Ovary (tissue), 7 donors: ENCODE measurements at regions not wholly inside any gene's neighbourhood (a gene's known extent, or its start where the extent isn't known, plus 50 kb on each side); places are given as distances from the start of the nearest gene placed in this dataset.

Source experiments
- DNase-seq, 5 donors: peaks; one replicate each; pipeline ENCODE4 v3.0.0-alpha.2; 2019 to 2020
- H3K27ac ChIP-seq, 2 donors: fragments of 200-600 bp; one replicate each; pipeline versions ENCODE4 v1.5.1 to v1.8.0; 2019 to 2022
- H3K27me3 ChIP-seq: fragments of 200-600 bp; one replicate; pipeline ENCODE4 v1.8.0; 2022
- H3K36me3 ChIP-seq: fragments of 200-600 bp; sonication (generic); one replicate; pipeline ENCODE4 v1.5.1; 2019
- H3K4me1 ChIP-seq: one replicate; pipeline ENCODE4 v1.8.1; 2013; ENCODE audit warnings: mild to moderate bottlenecking, moderate library complexity; ENCODE audit not compliant: insufficient read depth
- H3K4me3 ChIP-seq: fragments of 200-600 bp; sonication (generic); one replicate; pipeline ENCODE4 v1.5.1; 2017
- H3K9me3 ChIP-seq, 2 donors: fragments of 200-600 bp in 1 of 2; sonication (generic) in 1 of 2; one replicate each; pipeline versions ENCODE4 v1.5.1 to v1.8.1; 2013 to 2019; ENCODE audit warnings: mild to moderate bottlenecking in 1 of 2, moderate library complexity in 1 of 2
- CTCF ChIP-seq, 3 donors: fragments of 450-650 bp in 2 of 3; fragments of 200-600 bp in 1 of 3; IDR thresholded peaks; one replicate each; pipeline versions ENCODE4 v1.5.1 to v1.8.0; 2016 to 2022; ENCODE audit warnings: antibody characterized with exemption in 3 of 3, mild to moderate bottlenecking in 1 of 3
- EP300 ChIP-seq: sonication (generic); formaldehyde crosslinking; IDR thresholded peaks from one replicate; pipeline ENCODE4 v1.6.1; 2017; ENCODE audit warnings: antibody characterized with exemption
- POLR2A ChIP-seq: fragments of 450-650 bp; IDR thresholded peaks from one replicate; pipeline ENCODE4 v1.6.1; 2017; ENCODE audit warnings: antibody characterized with exemption, mild to moderate bottlenecking, moderate library complexity
- WGBS, 3 donors: extraction: QIAGEN DNeasy Blood & Tissue Kit in 1 of 3; methylation state at CpG; one replicate each; pipeline versions ENCODE4 v1.1.5 to v1.1.7; 2013 to 2017; 5-methylcytosine and 5-hydroxymethylcytosine counted together
- intact Hi-C, 4 donors: fragments of 100-400 bp; cut with DNase I; formaldehyde crosslinking; loops; one replicate each; pipeline versions ENCODE4 v1.11.0 to v1.15.1; 2022 to 2023
- donor health status: DM: no; HTN: no; CAD: no; lungs with moderate emphysema.
- donor health status: DM: no; HTN: no; CAD: no.
- donor health status: Bipolar disorder and iron deficiency.
- donor health status: DM: no; HTN: no; CAD: no.
- donor health status: DM: yes; HTN: yes; CAD: no.

GRCh38 chr1:14102180-14102579 is 402.2 kb downstream of the PRDM2 start:
- Histone ChIP-seq H3K4me1 (no peaks in the 10 kb centered on the region), H3K4me3 (no peak overlapping the region), H3K27ac (no peak overlapping the region), H3K36me3 (no peaks in the 10 kb centered on the region), H3K27me3 (no peaks in the 10 kb centered on the region), H3K9me3 (no peaks in the 10 kb centered on the region)
- WGBS, 3 donors, result 83 to 93% (median 92%) methylated on average over 9 of the region's 9 CpGs
- intact Hi-C loops, result no loop called here
- TF ChIP-seq POLR2A (no peak), CTCF (IDR thresholded peaks at IDR 0.05) (no peak), EP300 (no peak)
- no peak for DNase-seq

- Histone ChIP-seq H3K27me3 (no peaks in the 10 kb centered on the region), H3K36me3 (no peaks in the 10 kb centered on the region), H3K4me1 (no peaks in the 10 kb centered on the region), H3K27ac (no peak overlapping the region), H3K9me3 (no peaks in the 10 kb centered on the region), H3K4me3 (no peak overlapping the region)
- TF ChIP-seq EP300 (no peak), CTCF (IDR thresholded peaks at IDR 0.05) (no peak), POLR2A (no peak)
- DNase-seq, result no peak
- intact Hi-C loops, result no loop called here
- 70 to 82% (median 81%) methylated on average over 7 of the region's 7 CpGs for WGBS, 3 donors
These were observed 404.0 kb downstream of the PRDM2 start for GRCh38 chr1:14103878-14104430.

- TF ChIP-seq POLR2A (no peak), CTCF (IDR thresholded peaks at IDR 0.05) (no peak), EP300 (no peak)
- Histone ChIP-seq H3K27me3 (no peaks in the 10 kb centered on the region), H3K27ac (no peak overlapping the region), H3K36me3 (no peaks in the 10 kb centered on the region), H3K9me3 (no peaks in the 10 kb centered on the region), H3K4me3 (no peak overlapping the region), H3K4me1 (no peaks in the 10 kb centered on the region)
- no peak for DNase-seq
- intact Hi-C loops, result no loop called here
- WGBS, 3 donors, result 30 to 52% (median 45%) methylated on average over 2 of the region's 2 CpGs
These were observed 406.1 kb downstream of the PRDM2 start for GRCh38 chr1:14106126-14106525.

- H3K27me3 ChIP-seq, result no peaks in the 10 kb centered on the region
- H3K4me1 ChIP-seq, result no peaks in the 10 kb centered on the region
- DNase-seq, result no peak
- TF ChIP-seq CTCF (IDR thresholded peaks at IDR 0.05) (no peak), POLR2A (no peak), EP300 (no peak)
- H3K9me3 ChIP-seq, result no peaks in the 10 kb centered on the region
- 80 to 87% (median 85%) methylated on average over 4 of the region's 4 CpGs for WGBS, 3 donors
- intact Hi-C loops, result no loop called here
- no peak overlapping the region for H3K4me3 ChIP-seq
- no peak overlapping the region for H3K27ac ChIP-seq
- H3K36me3 ChIP-seq, result no peaks in the 10 kb centered on the region
These were observed 406.8 kb downstream of the PRDM2 start for GRCh38 chr1:14106679-14107313.
